ENCODE measurements at regions not wholly inside any gene's neighbourhood (a gene's known extent, or its start where the extent isn't known, plus 50 kb on each side); places are given as distances from the start of the nearest gene placed in this dataset.

- TF ChIP-seq EP300 (IDR thresholded peaks at IDR 0.05; ENCODE audit: low read depth) (no peak), CTCF (IDR thresholded peaks at IDR 0.05) (no peak), POLR2AphosphoS5 (IDR thresholded peaks at IDR 0.05) (no peak)
Observed at GRCh38 chr5:31095796-31096195, 97.7 kb upstream of the CDH6 start.
